Adrenal gland (tissue), 5 donors: ENCODE measurements at regions not wholly inside any gene's neighbourhood (a gene's known extent, or its start where the extent isn't known, plus 50 kb on each side); places are given as distances from the start of the nearest gene placed in this dataset.
"Not testable (repeated sequence)": the region's sequence is repeated elsewhere in the genome, so short reads cannot be mapped to it uniquely, and the experiment has no call there.

Experiments
- POLR2A ChIP-seq, 2 donors: fragments of 450-650 bp; IDR thresholded peaks; one replicate each; pipeline ENCODE4 v1.6.1; 2017; ENCODE audit warnings: antibody characterized with exemption in 2 of 2, mild to moderate bottlenecking in 2 of 2, moderate library complexity in 1 of 2
- TF ChIP-seq, protein P1 (sequence below), 6 experiments: fragments of 450-650 bp in 4 of 6; fragments of 200-600 bp in 2 of 6; sonication (generic) in 1 of 6; IDR thresholded peaks; 1 replicate in 5 of 6; 2 replicates in 1 of 6; pipeline versions ENCODE4 v1.5.1 to v1.8.0; 2016 to 2021; ENCODE audit warnings: antibody characterized with exemption in 6 of 6, mild to moderate bottlenecking in 2 of 6, moderate library complexity in 1 of 6
- donor health status: DM: no; HTN: no; CAD: no.

DNA sequence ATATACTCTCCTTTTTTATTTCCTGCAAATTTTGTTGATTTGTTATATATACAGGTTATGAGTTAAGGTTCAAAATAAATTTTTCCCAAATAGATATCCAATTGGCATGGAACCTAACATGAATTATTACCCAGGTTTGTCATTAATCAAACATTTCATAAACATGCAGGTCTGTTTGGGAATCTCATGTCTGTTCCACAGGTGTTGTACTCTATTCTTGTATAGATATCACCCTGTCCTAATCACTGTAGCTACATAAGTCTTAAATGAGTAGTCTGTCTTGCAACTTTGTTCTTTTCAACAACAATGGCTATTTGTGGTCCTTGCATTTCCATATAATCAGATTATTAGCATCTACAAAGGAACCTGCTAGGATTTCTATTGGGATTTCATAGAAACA is 121.9 kb downstream of the LIMS4 start:
- TF ChIP-seq, protein P1, sequence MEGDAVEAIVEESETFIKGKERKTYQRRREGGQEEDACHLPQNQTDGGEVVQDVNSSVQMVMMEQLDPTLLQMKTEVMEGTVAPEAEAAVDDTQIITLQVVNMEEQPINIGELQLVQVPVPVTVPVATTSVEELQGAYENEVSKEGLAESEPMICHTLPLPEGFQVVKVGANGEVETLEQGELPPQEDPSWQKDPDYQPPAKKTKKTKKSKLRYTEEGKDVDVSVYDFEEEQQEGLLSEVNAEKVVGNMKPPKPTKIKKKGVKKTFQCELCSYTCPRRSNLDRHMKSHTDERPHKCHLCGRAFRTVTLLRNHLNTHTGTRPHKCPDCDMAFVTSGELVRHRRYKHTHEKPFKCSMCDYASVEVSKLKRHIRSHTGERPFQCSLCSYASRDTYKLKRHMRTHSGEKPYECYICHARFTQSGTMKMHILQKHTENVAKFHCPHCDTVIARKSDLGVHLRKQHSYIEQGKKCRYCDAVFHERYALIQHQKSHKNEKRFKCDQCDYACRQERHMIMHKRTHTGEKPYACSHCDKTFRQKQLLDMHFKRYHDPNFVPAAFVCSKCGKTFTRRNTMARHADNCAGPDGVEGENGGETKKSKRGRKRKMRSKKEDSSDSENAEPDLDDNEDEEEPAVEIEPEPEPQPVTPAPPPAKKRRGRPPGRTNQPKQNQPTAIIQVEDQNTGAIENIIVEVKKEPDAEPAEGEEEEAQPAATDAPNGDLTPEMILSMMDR (IDR thresholded peaks at IDR 0.05): not testable (repeated sequence)
- TF ChIP-seq POLR2A (IDR thresholded peaks at IDR 0.05): not testable (repeated sequence)
